PC-9 (cell line): ENCODE measurements at regions not wholly inside any gene's neighbourhood (a gene's known extent, or its start where the extent isn't known, plus 50 kb on each side); places are given as distances from the start of the nearest gene placed in this dataset.

ENCODE experiments used
- BruUV-seq: library from RNA; stranded (reverse); fragments of 400-500 nt; replicated peaks from 2 replicates; lab custom pipeline; 2021; lab: Mats Ljungman, UMichigan
- CTCF ChIA-PET: fragments of 300-600 bp; sonication (Branson Sonifier 250); formaldehyde crosslinking; loops from one replicate; lab custom pipeline; 2022; ENCODE audit warnings: antibody characterized with exemption; lab: Charles Lee
- POLR2A ChIA-PET: fragments of 300-600 bp; sonication (Branson Sonifier 250); formaldehyde crosslinking; loops from one replicate; lab custom pipeline; 2022; ENCODE audit warnings: antibody characterized with exemption; ENCODE audit not compliant: unreplicated experiment; lab: Charles Lee
- DNase-seq, 2 experiments: peaks; one replicate each; pipeline versions ENCODE4 v3.0.0 to v3.0.0-alpha.2; 2015 to 2022; ENCODE audit warnings: mixed read lengths in 1 of 2
- H2AFZ ChIP-seq: fragments of 200-600 bp; sonication (generic); 2 replicates; pipeline ENCODE4 v1.8.1; 2017; ENCODE audit warnings: antibody characterized with exemption
- H3F3A ChIP-seq: fragments of 200-600 bp; sonication (generic); 2 replicates; pipeline ENCODE4 v1.8.1; 2017; ENCODE audit warnings: antibody characterized with exemption, mild to moderate bottlenecking, low read depth; ENCODE audit not compliant: insufficient read depth
- H3K27ac ChIP-seq: fragments of 200-600 bp; sonication (generic); 2 replicates; pipeline ENCODE4 v1.6.1; 2016; ENCODE audit warnings: mixed run types
- H3K27me3 ChIP-seq: fragments of 200-600 bp; sonication (generic); 2 replicates; pipeline ENCODE4 v1.6.1; 2016; ENCODE audit warnings: low read depth, mixed run types; ENCODE audit not compliant: insufficient read depth
- H3K36me3 ChIP-seq: fragments of 200-600 bp; sonication (generic); 2 replicates; pipeline ENCODE4 v1.6.1; 2016; ENCODE audit warnings: low read depth, mixed run types
- H3K4me1 ChIP-seq: fragments of 200-600 bp; sonication (generic); replicated peaks from 2 replicates; pipeline ENCODE4 v1.6.1; 2016; ENCODE audit warnings: mixed run types; ENCODE audit not compliant: insufficient read depth
- H3K4me2 ChIP-seq: fragments of 200-600 bp; sonication (generic); 2 replicates; pipeline ENCODE4 v1.6.1; 2017; ENCODE audit warnings: mixed run types
- H3K4me3 ChIP-seq: fragments of 200-600 bp; sonication (generic); 2 replicates; pipeline ENCODE4 v1.6.1; 2016; ENCODE audit warnings: mixed run types
- H3K79me2 ChIP-seq: fragments of 200-600 bp; sonication (generic); 2 replicates; pipeline ENCODE4 v1.6.1; 2017; ENCODE audit warnings: low read depth, mixed run types
- H3K9me2 ChIP-seq: fragments of 200-600 bp; sonication (generic); 2 replicates; pipeline ENCODE4 v1.8.1; 2017; ENCODE audit warnings: mild to moderate bottlenecking; ENCODE audit not compliant: insufficient read depth
- H3K9me3 ChIP-seq: fragments of 200-600 bp; sonication (generic); 2 replicates; pipeline ENCODE4 v1.8.1; 2016; ENCODE audit warnings: low read depth; ENCODE audit not compliant: insufficient read depth
- H4K20me1 ChIP-seq: fragments of 200-600 bp; sonication (generic); 2 replicates; pipeline ENCODE4 v1.8.1; 2017; ENCODE audit not compliant: insufficient read depth
- CTCF ChIP-seq: fragments of 200-600 bp; sonication (generic); conservative IDR thresholded peaks from 2 replicates; pipeline ENCODE4 v1.6.1; 2017; ENCODE audit warnings: mixed run types, antibody characterized with exemption, mild to moderate bottlenecking, moderate library complexity
- EZH2 ChIP-seq: fragments of 200-600 bp; sonication (generic); IDR thresholded peaks from 2 replicates; pipeline ENCODE4 v1.8.0; 2017; ENCODE audit warnings: antibody characterized with exemption, low read depth
- intact Hi-C: fragments of 100-400 bp; cut with micrococcal nuclease; formaldehyde crosslinking; loops from one replicate; pipeline ENCODE4 v1.10.0; 2022; ENCODE audit not compliant: unreplicated experiment

GRCh38 chr3:191624299-191624698, 163.3 kb downstream of the PYDC2 start:
- CTCF ChIA-PET = no interaction called here
- no TSS peak for BruUV-seq

GRCh38 chr3:191627064-191627463, 166.1 kb downstream of the PYDC2 start:
- BruUV-seq = no TSS peak
- Histone ChIP-seq H3K4me2 (no peak overlapping the region), H3K27ac (no peak overlapping the region), H3K9me3 (no peaks in the 10 kb centered on the region), H3K27me3 (no peaks in the 10 kb centered on the region), H3K4me3 (no peak overlapping the region), H4K20me1 (no peaks in the 10 kb centered on the region), H3F3A (no peaks in the 10 kb centered on the region), H2AFZ (no peak overlapping the region), H3K79me2 (no peaks in the 10 kb centered on the region), H3K4me1 (no peaks in the 10 kb centered on the region), H3K36me3 (no peaks in the 10 kb centered on the region), H3K9me2 (no peaks in the 10 kb centered on the region)
- POLR2A ChIA-PET = no interaction called here
- DNase-seq = no peak
- TF ChIP-seq CTCF (no peak), EZH2 (no peak)
- intact Hi-C loops = no loop called here
- CTCF ChIA-PET = no interaction called here

More at GRCh38 chr3:191624299-191624698, 163.3 kb downstream of the PYDC2 start:
- Histone ChIP-seq H3K9me3 (no peaks in the 10 kb centered on the region), H3K36me3 (no peaks in the 10 kb centered on the region), H3K4me2 (no peak overlapping the region), H2AFZ (no peak overlapping the region), H3K4me3 (no peak overlapping the region), H3K9me2 (no peaks in the 10 kb centered on the region), H3F3A (no peaks in the 10 kb centered on the region), H3K4me1 (no peaks in the 10 kb centered on the region), H3K79me2 (no peaks in the 10 kb centered on the region), H3K27ac (no peak overlapping the region), H3K27me3 (no peaks in the 10 kb centered on the region), H4K20me1 (no peaks in the 10 kb centered on the region)
- no peak for DNase-seq
- no peak for TF ChIP-seq EZH2
- POLR2A ChIA-PET = no interaction called here
- intact Hi-C loops = no loop called here

- Histone ChIP-seq H3F3A (no peaks in the 10 kb centered on the region), H3K27me3 (no peaks in the 10 kb centered on the region), H3K4me3 (no peak overlapping the region), H2AFZ (no peak overlapping the region), H3K4me2 (no peak overlapping the region), H3K9me3 (no peaks in the 10 kb centered on the region), H3K9me2 (no peaks in the 10 kb centered on the region), H3K27ac (no peak overlapping the region), H3K36me3 (no peaks in the 10 kb centered on the region), H3K4me1 (no peaks in the 10 kb centered on the region), H3K79me2 (no peaks in the 10 kb centered on the region), H4K20me1 (no peaks in the 10 kb centered on the region)
- POLR2A ChIA-PET = no interaction called here
- TF ChIP-seq CTCF (no peak), EZH2 (no peak)
- BruUV-seq = no TSS peak
- intact Hi-C loops = no loop called here
- CTCF ChIA-PET = no interaction called here
- DNase-seq = no peak
Measured at GRCh38 chr3:191628571-191628970, 167.6 kb downstream of the PYDC2 start.

GRCh38 chr3:191631496-191631895, 170.5 kb downstream of the PYDC2 start:
- Histone ChIP-seq H3F3A (no peaks in the 10 kb centered on the region), H3K4me3 (no peak overlapping the region), H3K9me3 (no peaks in the 10 kb centered on the region), H2AFZ (no peak overlapping the region), H3K4me1 (no peaks in the 10 kb centered on the region), H3K9me2 (no peaks in the 10 kb centered on the region), H3K36me3 (no peaks in the 10 kb centered on the region), H3K27ac (no peak overlapping the region), H4K20me1 (no peaks in the 10 kb centered on the region), H3K79me2 (no peaks in the 10 kb centered on the region), H3K4me2 (no peak overlapping the region), H3K27me3 (no peaks in the 10 kb centered on the region)
- intact Hi-C loops = no loop called here
- ChIA-PET POLR2A (no interaction called here), CTCF (no interaction called here)
- TF ChIP-seq EZH2 (no peak), CTCF (no peak)
- DNase-seq = no peak
- BruUV-seq = no TSS peak
